GM23338 (cell line): ENCODE measurements at regions not wholly inside any gene's neighbourhood (a gene's known extent, or its start where the extent isn't known, plus 50 kb on each side); places are given as distances from the start of the nearest gene placed in this dataset.

ENCODE experiments used
- ATAC-seq: fragments of 200-7000 bp; cut with Tn5 transposase; 3 replicates; pipeline ENCODE4 v1.9.1; 2020
- DNase-seq: peaks from one replicate; pipeline ENCODE4 v3.0.0-alpha.2; 2015; ENCODE audit warnings: low spot score
- H2AFZ ChIP-seq: fragments of 200-600 bp; sonication (generic); 2 replicates; pipeline ENCODE4 v1.8.0; 2016; ENCODE audit warnings: antibody characterized with exemption, mild to moderate bottlenecking, moderate library complexity
- H3F3A ChIP-seq: fragments of 200-600 bp; sonication (generic); replicated peaks from 2 replicates; pipeline ENCODE4 v1.8.0; 2017; ENCODE audit warnings: antibody characterized with exemption, mixed run types, low read depth
- H3K27ac ChIP-seq: fragments of 200-600 bp; sonication (generic); 2 replicates; pipeline ENCODE4 v1.6.1; 2016; ENCODE audit warnings: low read depth
- H3K27me3 ChIP-seq: fragments of 200-600 bp; sonication (generic); 2 replicates; pipeline ENCODE4 v1.8.0; 2016; ENCODE audit warnings: mild to moderate bottlenecking, mixed run types, moderate library complexity; ENCODE audit not compliant: insufficient read depth
- H3K36me3 ChIP-seq: fragments of 200-600 bp; sonication (generic); 2 replicates; pipeline ENCODE4 v1.8.0; 2016; ENCODE audit warnings: mild to moderate bottlenecking; ENCODE audit not compliant: insufficient read depth
- H3K4me1 ChIP-seq: fragments of 200-600 bp; sonication (generic); 2 replicates; pipeline ENCODE4 v1.8.0; 2016; ENCODE audit warnings: mild to moderate bottlenecking, moderate library complexity; ENCODE audit not compliant: insufficient read depth
- H3K4me2 ChIP-seq: fragments of 200-600 bp; sonication (generic); 2 replicates; pipeline ENCODE4 v1.7.1; 2017; ENCODE audit warnings: mixed run types
- H3K4me3 ChIP-seq: fragments of 200-600 bp; sonication (generic); 2 replicates; pipeline ENCODE4 v1.6.1; 2016; ENCODE audit warnings: mixed run types
- H3K79me2 ChIP-seq: fragments of 200-600 bp; sonication (generic); replicated peaks from 2 replicates; pipeline ENCODE4 v1.8.0; 2017; ENCODE audit warnings: mild to moderate bottlenecking; ENCODE audit not compliant: insufficient read depth
- H3K9me2 ChIP-seq: fragments of 200-600 bp; sonication (generic); 2 replicates; pipeline ENCODE4 v1.8.0; 2017; ENCODE audit not compliant: insufficient read depth
- H4K20me1 ChIP-seq: fragments of 200-600 bp; sonication (generic); replicated peaks from 2 replicates; pipeline ENCODE4 v1.8.0; 2017; ENCODE audit warnings: mild to moderate bottlenecking; ENCODE audit not compliant: insufficient read depth
- H3K27ac Mint-ChIP-seq: 2 replicates; pipeline ENCODE4 v1.8.0; 2020; ENCODE audit warnings: inconsistent platforms, mild to moderate bottlenecking, moderate library complexity, mixed read lengths
- H3K27me3 Mint-ChIP-seq: 3 replicates; pipeline ENCODE4 v1.8.0; 2022; ENCODE audit warnings: low read depth, mild to moderate bottlenecking, moderate library complexity, mixed read lengths, inconsistent platforms; ENCODE audit not compliant: insufficient read depth, poor library complexity
- H3K36me3 Mint-ChIP-seq: 3 replicates; pipeline ENCODE4 v1.8.0; 2021; ENCODE audit warnings: low read depth, mild to moderate bottlenecking, inconsistent platforms, moderate library complexity, mixed read lengths
- H3K4me1 Mint-ChIP-seq: 3 replicates; pipeline ENCODE4 v1.8.0; 2020; ENCODE audit warnings: mild to moderate bottlenecking, inconsistent platforms, mixed read lengths
- H3K4me3 Mint-ChIP-seq: 3 replicates; pipeline ENCODE4 v1.8.0; 2021; ENCODE audit warnings: moderate library complexity, mild to moderate bottlenecking, inconsistent platforms, mixed read lengths
- H3K9me3 Mint-ChIP-seq: 3 replicates; pipeline ENCODE4 v1.8.0; 2020; ENCODE audit warnings: moderate library complexity, mild to moderate bottlenecking, inconsistent platforms, mixed read lengths
- CREB1 ChIP-seq: fragments of 250-450 bp; sonication (Bioruptor Pico); IDR thresholded peaks from 2 replicates; pipeline ENCODE4 v1.5.0; 2020; ENCODE audit warnings: low read depth, mild to moderate bottlenecking, moderate library complexity
- EZH2 ChIP-seq: fragments of 200-600 bp; sonication (generic); IDR thresholded peaks from one replicate; pipeline ENCODE4 v1.8.0; 2017; ENCODE audit warnings: antibody characterized with exemption, mild to moderate bottlenecking, low read depth; ENCODE audit not compliant: unreplicated experiment
- EZH2phosphoT487 ChIP-seq: fragments of 200-600 bp; sonication (generic); IDR thresholded peaks from one replicate; pipeline ENCODE4 v1.8.1; 2018; ENCODE audit warnings: antibody characterized with exemption; ENCODE audit not compliant: unreplicated experiment
- JUNB ChIP-seq: IDR thresholded peaks from one replicate; pipeline ENCODE4 v1.6.1; 2016; ENCODE audit warnings: antibody characterized with exemption; ENCODE audit not compliant: unreplicated experiment
- NANOG ChIP-seq: IDR thresholded peaks from 2 replicates; pipeline ENCODE4 v1.6.1; 2016; ENCODE audit warnings: antibody characterized with exemption, borderline replicate concordance
- POLR2AphosphoS5 ChIP-seq: IDR thresholded peaks from 2 replicates; pipeline ENCODE4 v1.6.1; 2016; ENCODE audit warnings: antibody characterized with exemption, low read depth
- STAT1 ChIP-seq: IDR thresholded peaks from one replicate; pipeline ENCODE4 v1.6.1; 2016; ENCODE audit warnings: antibody characterized with exemption; ENCODE audit not compliant: unreplicated experiment
- ZNF114 ChIP-seq: fragments of 250-450 bp; sonication (Bioruptor Pico); IDR thresholded peaks from 2 replicates; pipeline ENCODE4 v1.5.0; 2020; ENCODE audit warnings: mild to moderate bottlenecking, moderate library complexity
- ZNF331 ChIP-seq: fragments of 250-450 bp; sonication (Bioruptor Pico); IDR thresholded peaks from 2 replicates; pipeline ENCODE4 v1.5.0; 2020; ENCODE audit warnings: low read depth, mild to moderate bottlenecking, moderate library complexity
- TF ChIP-seq, protein P1 (sequence below): IDR thresholded peaks from 2 replicates; pipeline ENCODE4 v1.6.1; 2016; ENCODE audit warnings: antibody characterized with exemption
- TF ChIP-seq, protein P2 (sequence below), 2 experiments: fragments of 200-600 bp in 1 of 2; sonication (generic) in 1 of 2; conservative IDR thresholded peaks; 2 replicates each; pipeline versions ENCODE4 v1.5.1 to v1.6.1; 2016 to 2017; ENCODE audit warnings: antibody characterized with exemption in 2 of 2, low read depth in 2 of 2, mild to moderate bottlenecking in 2 of 2, moderate library complexity in 1 of 2
- TF ChIP-seq, protein P3 (sequence below): IDR thresholded peaks from one replicate; pipeline ENCODE4 v1.6.1; 2018; ENCODE audit warnings: antibody characterized with exemption; ENCODE audit not compliant: unreplicated experiment

DNA sequence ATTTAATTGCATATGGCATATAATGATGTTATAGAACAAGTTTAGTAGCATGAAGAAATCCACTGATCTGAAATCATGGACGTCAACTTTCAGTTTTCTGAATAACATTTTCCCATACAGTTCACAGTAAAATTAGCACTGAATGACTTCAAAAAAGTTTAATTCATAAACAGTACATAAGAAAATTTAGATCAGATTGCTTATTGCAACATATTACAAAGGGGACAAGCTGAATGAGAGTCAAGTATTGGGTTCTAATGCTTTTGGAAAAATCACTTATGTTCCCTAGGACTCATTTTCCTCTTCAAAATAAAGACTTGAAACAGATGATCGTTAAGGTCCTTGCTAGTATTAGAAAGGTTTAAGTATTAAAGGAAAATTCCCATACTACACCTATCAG lies 898.3 kb upstream of the INTU start:
- ATAC-seq, result no peak
- Histone ChIP-seq H3K36me3 (no peaks in the 10 kb centered on the region), H3K27me3 (no peaks in the 10 kb centered on the region), H3K4me3 (no peak overlapping the region), H3K79me2 (no peaks in the 10 kb centered on the region), H3K4me2 (no peak overlapping the region), H3K9me2 (peaks cover 3% of the 10 kb centered on the region; the same call in 1 of the 2 replicates), H3K27ac (no peak overlapping the region), H2AFZ (no peak overlapping the region), H4K20me1 (no peaks in the 10 kb centered on the region), H3K4me1 (no peaks in the 10 kb centered on the region), H3F3A (no peaks in the 10 kb centered on the region)
- Mint-ChIP-seq H3K4me1 (no peaks in the 10 kb centered on the region), H3K36me3 (no peaks in the 10 kb centered on the region), H3K27ac (no peak overlapping the region), H3K9me3 (no peaks in the 10 kb centered on the region), H3K4me3 (no peak overlapping the region), H3K27me3 (no peaks in the 10 kb centered on the region)
- DNase-seq, result no peak
- TF ChIP-seq, protein P1, sequence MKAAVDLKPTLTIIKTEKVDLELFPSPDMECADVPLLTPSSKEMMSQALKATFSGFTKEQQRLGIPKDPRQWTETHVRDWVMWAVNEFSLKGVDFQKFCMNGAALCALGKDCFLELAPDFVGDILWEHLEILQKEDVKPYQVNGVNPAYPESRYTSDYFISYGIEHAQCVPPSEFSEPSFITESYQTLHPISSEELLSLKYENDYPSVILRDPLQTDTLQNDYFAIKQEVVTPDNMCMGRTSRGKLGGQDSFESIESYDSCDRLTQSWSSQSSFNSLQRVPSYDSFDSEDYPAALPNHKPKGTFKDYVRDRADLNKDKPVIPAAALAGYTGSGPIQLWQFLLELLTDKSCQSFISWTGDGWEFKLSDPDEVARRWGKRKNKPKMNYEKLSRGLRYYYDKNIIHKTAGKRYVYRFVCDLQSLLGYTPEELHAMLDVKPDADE, result no peak
- TF ChIP-seq, protein P2, sequence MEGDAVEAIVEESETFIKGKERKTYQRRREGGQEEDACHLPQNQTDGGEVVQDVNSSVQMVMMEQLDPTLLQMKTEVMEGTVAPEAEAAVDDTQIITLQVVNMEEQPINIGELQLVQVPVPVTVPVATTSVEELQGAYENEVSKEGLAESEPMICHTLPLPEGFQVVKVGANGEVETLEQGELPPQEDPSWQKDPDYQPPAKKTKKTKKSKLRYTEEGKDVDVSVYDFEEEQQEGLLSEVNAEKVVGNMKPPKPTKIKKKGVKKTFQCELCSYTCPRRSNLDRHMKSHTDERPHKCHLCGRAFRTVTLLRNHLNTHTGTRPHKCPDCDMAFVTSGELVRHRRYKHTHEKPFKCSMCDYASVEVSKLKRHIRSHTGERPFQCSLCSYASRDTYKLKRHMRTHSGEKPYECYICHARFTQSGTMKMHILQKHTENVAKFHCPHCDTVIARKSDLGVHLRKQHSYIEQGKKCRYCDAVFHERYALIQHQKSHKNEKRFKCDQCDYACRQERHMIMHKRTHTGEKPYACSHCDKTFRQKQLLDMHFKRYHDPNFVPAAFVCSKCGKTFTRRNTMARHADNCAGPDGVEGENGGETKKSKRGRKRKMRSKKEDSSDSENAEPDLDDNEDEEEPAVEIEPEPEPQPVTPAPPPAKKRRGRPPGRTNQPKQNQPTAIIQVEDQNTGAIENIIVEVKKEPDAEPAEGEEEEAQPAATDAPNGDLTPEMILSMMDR (conservative IDR thresholded peaks at IDR 0.05; ENCODE audit: low read depth in 2 of 2), result no peak
- TF ChIP-seq EZH2, result no peak
- no peak for TF ChIP-seq STAT1
- TF ChIP-seq ZNF114, result no peak
- TF ChIP-seq ZNF331 (CRISPR knock-in tag), result no peak

DNA sequence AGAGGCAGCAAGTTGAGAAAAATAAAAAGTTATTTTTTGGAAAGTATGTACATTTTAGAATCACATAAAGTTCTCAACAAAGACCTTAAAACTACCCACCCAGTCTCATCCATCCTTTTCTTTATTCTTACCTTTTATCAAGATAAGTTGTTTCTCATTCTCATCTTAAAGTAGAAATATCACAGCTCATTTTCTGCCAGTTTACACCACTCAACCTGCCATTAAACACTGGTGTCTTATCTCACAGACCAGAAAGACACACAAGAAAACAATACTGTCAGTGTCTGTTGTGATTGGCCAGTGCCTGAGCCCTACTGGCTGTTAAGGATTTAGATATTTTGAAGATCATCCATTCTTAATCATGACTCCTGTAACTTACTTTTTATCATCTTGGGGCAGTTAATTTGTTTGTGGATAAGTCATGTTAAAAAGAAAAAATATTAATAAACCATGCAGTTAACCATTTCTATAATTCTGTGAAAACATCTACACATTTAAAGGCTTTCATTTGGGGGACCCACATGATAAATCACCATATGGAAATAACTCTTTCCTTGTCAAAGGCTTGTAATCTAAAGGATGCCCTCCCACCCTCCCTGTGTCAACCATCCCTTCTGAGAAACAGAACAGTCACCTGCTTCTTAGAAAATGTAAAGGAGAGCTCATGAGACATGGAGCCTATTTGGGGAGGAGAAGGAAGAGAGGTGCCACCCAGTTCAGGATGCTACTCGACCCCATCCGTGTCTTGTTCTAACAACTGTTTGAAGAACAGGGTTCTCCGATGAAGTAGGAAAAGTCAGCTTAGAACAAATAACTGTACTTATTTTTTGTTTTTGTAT lies 897.2 kb upstream of the INTU start:
- H3K4me3 ChIP-seq, result no peak overlapping the region
- no peaks in the 10 kb centered on the region for H3F3A ChIP-seq
- ATAC-seq, result no peak
- peaks cover 3% of the 10 kb centered on the region; the same call in 1 of the 2 replicates for H3K9me2 ChIP-seq
- H3K27me3 Mint-ChIP-seq, result no peaks in the 10 kb centered on the region
- no peak overlapping the region for H2AFZ ChIP-seq
- TF ChIP-seq, protein P1, result no peak
- TF ChIP-seq NANOG (no peak), ZNF114 (no peak), POLR2AphosphoS5 (no peak), EZH2 (no peak), ZNF331 (CRISPR knock-in tag) (no peak), STAT1 (no peak), EZH2phosphoT487 (no peak), CREB1 (CRISPR knock-in tag) (no peak), JUNB (no peak)
- TF ChIP-seq, protein P3, sequence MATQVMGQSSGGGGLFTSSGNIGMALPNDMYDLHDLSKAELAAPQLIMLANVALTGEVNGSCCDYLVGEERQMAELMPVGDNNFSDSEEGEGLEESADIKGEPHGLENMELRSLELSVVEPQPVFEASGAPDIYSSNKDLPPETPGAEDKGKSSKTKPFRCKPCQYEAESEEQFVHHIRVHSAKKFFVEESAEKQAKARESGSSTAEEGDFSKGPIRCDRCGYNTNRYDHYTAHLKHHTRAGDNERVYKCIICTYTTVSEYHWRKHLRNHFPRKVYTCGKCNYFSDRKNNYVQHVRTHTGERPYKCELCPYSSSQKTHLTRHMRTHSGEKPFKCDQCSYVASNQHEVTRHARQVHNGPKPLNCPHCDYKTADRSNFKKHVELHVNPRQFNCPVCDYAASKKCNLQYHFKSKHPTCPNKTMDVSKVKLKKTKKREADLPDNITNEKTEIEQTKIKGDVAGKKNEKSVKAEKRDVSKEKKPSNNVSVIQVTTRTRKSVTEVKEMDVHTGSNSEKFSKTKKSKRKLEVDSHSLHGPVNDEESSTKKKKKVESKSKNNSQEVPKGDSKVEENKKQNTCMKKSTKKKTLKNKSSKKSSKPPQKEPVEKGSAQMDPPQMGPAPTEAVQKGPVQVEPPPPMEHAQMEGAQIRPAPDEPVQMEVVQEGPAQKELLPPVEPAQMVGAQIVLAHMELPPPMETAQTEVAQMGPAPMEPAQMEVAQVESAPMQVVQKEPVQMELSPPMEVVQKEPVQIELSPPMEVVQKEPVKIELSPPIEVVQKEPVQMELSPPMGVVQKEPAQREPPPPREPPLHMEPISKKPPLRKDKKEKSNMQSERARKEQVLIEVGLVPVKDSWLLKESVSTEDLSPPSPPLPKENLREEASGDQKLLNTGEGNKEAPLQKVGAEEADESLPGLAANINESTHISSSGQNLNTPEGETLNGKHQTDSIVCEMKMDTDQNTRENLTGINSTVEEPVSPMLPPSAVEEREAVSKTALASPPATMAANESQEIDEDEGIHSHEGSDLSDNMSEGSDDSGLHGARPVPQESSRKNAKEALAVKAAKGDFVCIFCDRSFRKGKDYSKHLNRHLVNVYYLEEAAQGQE, result no peak
- TF ChIP-seq, protein P2 (conservative IDR thresholded peaks at IDR 0.05; ENCODE audit: low read depth in 2 of 2), result no peak
- no peaks in the 10 kb centered on the region for H3K36me3 Mint-ChIP-seq
- H3K36me3 ChIP-seq, result no peaks in the 10 kb centered on the region
- DNase-seq, result no peak
- no peaks in the 10 kb centered on the region for H4K20me1 ChIP-seq
- no peaks in the 10 kb centered on the region for H3K4me1 Mint-ChIP-seq
- no peak overlapping the region for H3K4me2 ChIP-seq
- H3K79me2 ChIP-seq, result no peaks in the 10 kb centered on the region
- no peak overlapping the region for H3K27ac ChIP-seq
- no peak overlapping the region for H3K4me3 Mint-ChIP-seq
- H3K27me3 ChIP-seq, result no peaks in the 10 kb centered on the region
- no peak overlapping the region for H3K27ac Mint-ChIP-seq
- no peaks in the 10 kb centered on the region for H3K9me3 Mint-ChIP-seq
- no peaks in the 10 kb centered on the region for H3K4me1 ChIP-seq
